Neural progenitor cell (in vitro differentiated cells): ENCODE measurements at regions not wholly inside any gene's neighbourhood (a gene's known extent, or its start where the extent isn't known, plus 50 kb on each side); places are given as distances from the start of the nearest gene placed in this dataset.

Source experiments
- DNase-seq: peaks from one replicate; pipeline ENCODE4 v3.0.0-alpha.2; 2016; ENCODE audit warnings: low spot score
- H2AFZ ChIP-seq: fragments of 200-600 bp; sonication (generic); replicated peaks from 2 replicates; pipeline ENCODE4 v1.6.1; 2016; ENCODE audit warnings: antibody characterized with exemption
- H3F3A ChIP-seq: fragments of 200-600 bp; sonication (generic); 2 replicates; pipeline ENCODE4 v1.6.1; 2016; ENCODE audit warnings: antibody characterized with exemption, low read depth
- H3K27ac ChIP-seq: fragments of 200-600 bp; sonication (generic); 2 replicates; pipeline ENCODE4 v1.5.1; 2016; ENCODE audit warnings: mild to moderate bottlenecking
- H3K27me3 ChIP-seq: fragments of 200-600 bp; sonication (generic); 2 replicates; pipeline ENCODE4 v1.6.1; 2016; ENCODE audit warnings: mild to moderate bottlenecking, moderate library complexity
- H3K36me3 ChIP-seq: fragments of 200-600 bp; sonication (generic); 2 replicates; pipeline ENCODE4 v1.5.1; 2016
- H3K4me1 ChIP-seq: fragments of 200-600 bp; sonication (generic); 2 replicates; pipeline ENCODE4 v1.6.1; 2016; ENCODE audit warnings: mixed run types
- H3K4me2 ChIP-seq: fragments of 200-600 bp; sonication (generic); 2 replicates; pipeline ENCODE4 v1.6.1; 2016
- H3K4me3 ChIP-seq: fragments of 200-600 bp; sonication (generic); 2 replicates; pipeline ENCODE4 v1.5.1; 2016
- H3K79me2 ChIP-seq: fragments of 200-600 bp; sonication (generic); 2 replicates; pipeline ENCODE4 v1.6.1; 2016; ENCODE audit warnings: low read depth
- H3K9ac ChIP-seq: fragments of 200-600 bp; sonication (generic); 2 replicates; pipeline ENCODE4 v1.6.1; 2016
- H3K9me3 ChIP-seq: fragments of 200-600 bp; sonication (generic); 2 replicates; pipeline ENCODE4 v1.5.1; 2016; ENCODE audit warnings: low read depth
- H4K20me1 ChIP-seq: fragments of 200-600 bp; sonication (generic); 2 replicates; pipeline ENCODE4 v1.6.1; 2016; ENCODE audit warnings: low read depth
- H3K27ac Mint-ChIP-seq: 3 replicates; pipeline ENCODE4 v1.8.0; 2021; ENCODE audit warnings: mixed read lengths
- H3K27me3 Mint-ChIP-seq: 2 replicates; pipeline ENCODE4 v1.8.0; 2022; ENCODE audit warnings: low read depth, mild to moderate bottlenecking, inconsistent platforms, moderate library complexity, mixed read lengths; ENCODE audit not compliant: insufficient read depth
- H3K36me3 Mint-ChIP-seq: 3 replicates; pipeline ENCODE4 v1.8.0; 2021; ENCODE audit warnings: mixed read lengths
- H3K4me1 Mint-ChIP-seq: 3 replicates; pipeline ENCODE4 v1.8.0; 2021; ENCODE audit warnings: mixed read lengths
- H3K4me3 Mint-ChIP-seq: 3 replicates; pipeline ENCODE4 v1.8.0; 2021; ENCODE audit warnings: mild to moderate bottlenecking, moderate library complexity, mixed read lengths
- H3K9me3 Mint-ChIP-seq: 3 replicates; pipeline ENCODE4 v1.8.0; 2020; ENCODE audit warnings: mixed read lengths
- CTCF ChIP-seq: fragments of 200-600 bp; sonication (generic); IDR thresholded peaks from 2 replicates; pipeline ENCODE4 v1.5.1; 2017; ENCODE audit warnings: antibody characterized with exemption, mild to moderate bottlenecking
- EZH2 ChIP-seq: fragments of 200-600 bp; sonication (generic); IDR thresholded peaks from 2 replicates; pipeline ENCODE4 v1.6.1; 2017; ENCODE audit warnings: antibody characterized with exemption, mild to moderate bottlenecking, moderate library complexity
- EZH2phosphoT487 ChIP-seq: fragments of 200-600 bp; sonication (generic); IDR thresholded peaks from 2 replicates; pipeline ENCODE4 v1.6.1; 2017; ENCODE audit warnings: antibody characterized with exemption

- Histone ChIP-seq H3F3A (no peaks in the 10 kb centered on the region), H3K36me3 (no peaks in the 10 kb centered on the region), H3K9ac (no peak overlapping the region), H3K4me3 (no peak overlapping the region), H2AFZ (no peak overlapping the region), H3K27me3 (no peaks in the 10 kb centered on the region), H3K4me1 (peaks cover 6% of the 10 kb centered on the region), H3K9me3 (no peaks in the 10 kb centered on the region), H3K4me2 (no peak overlapping the region), H3K27ac (no peak overlapping the region), H3K79me2 (no peaks in the 10 kb centered on the region), H4K20me1 (no peaks in the 10 kb centered on the region)
- TF ChIP-seq EZH2 (no peak), CTCF (no peak)
- no peaks in the 10 kb centered on the region for H3K36me3 Mint-ChIP-seq
- H3K9me3 Mint-ChIP-seq, result peaks cover 3% of the 10 kb centered on the region
- no peak overlapping the region for H3K4me3 Mint-ChIP-seq
- peaks cover 7% of the 10 kb centered on the region for H3K27me3 Mint-ChIP-seq
- peaks cover 16% of the 10 kb centered on the region for H3K4me1 Mint-ChIP-seq
- H3K27ac Mint-ChIP-seq, result no peak overlapping the region
- DNase-seq, result no peak
Observed at GRCh38 chr3:135451037-135451785, 514.3 kb upstream of the PPP2R3A start.

GRCh38 chr3:135452881-135453280 is 512.6 kb upstream of the PPP2R3A start:
- peaks cover 4% of the 10 kb centered on the region for H3K27me3 Mint-ChIP-seq
- Histone ChIP-seq H3K27me3 (no peaks in the 10 kb centered on the region), H3F3A (no peaks in the 10 kb centered on the region), H2AFZ (no peak overlapping the region), H3K79me2 (no peaks in the 10 kb centered on the region), H3K4me3 (no peak overlapping the region), H3K9me3 (no peaks in the 10 kb centered on the region), H3K9ac (no peak overlapping the region), H3K36me3 (no peaks in the 10 kb centered on the region), H3K4me2 (no peak overlapping the region), H4K20me1 (no peaks in the 10 kb centered on the region), H3K27ac (no peak overlapping the region), H3K4me1 (peaks cover 11% of the 10 kb centered on the region)
- DNase-seq, result no peak
- TF ChIP-seq CTCF, result no peak
- peaks cover 17% of the 10 kb centered on the region for H3K4me1 Mint-ChIP-seq
- H3K9me3 Mint-ChIP-seq, result peaks cover 3% of the 10 kb centered on the region
- H3K4me3 Mint-ChIP-seq, result no peak overlapping the region
- no peak overlapping the region for H3K27ac Mint-ChIP-seq
- no peaks in the 10 kb centered on the region for H3K36me3 Mint-ChIP-seq

GRCh38 chr3:135453326-135453725 is 512.2 kb upstream of the PPP2R3A start:
- Mint-ChIP-seq H3K27me3 (peaks cover 6% of the 10 kb centered on the region), H3K9me3 (peaks cover 3% of the 10 kb centered on the region), H3K4me3 (no peak overlapping the region), H3K4me1 (peaks cover 17% of the 10 kb centered on the region), H3K27ac (peak overlapping the region; percentile 31), H3K36me3 (no peaks in the 10 kb centered on the region)
- Histone ChIP-seq H3F3A (no peaks in the 10 kb centered on the region), H3K9me3 (no peaks in the 10 kb centered on the region), H3K4me3 (no peak overlapping the region), H2AFZ (no peak overlapping the region), H3K27me3 (no peaks in the 10 kb centered on the region), H3K79me2 (no peaks in the 10 kb centered on the region), H3K27ac (no peak overlapping the region), H3K9ac (no peak overlapping the region), H3K4me2 (no peak overlapping the region), H3K36me3 (no peaks in the 10 kb centered on the region), H3K4me1 (peaks cover 11% of the 10 kb centered on the region), H4K20me1 (no peaks in the 10 kb centered on the region)
- DNase-seq, result no peak
- TF ChIP-seq EZH2 (no peak), CTCF (no peak), EZH2phosphoT487 (no peak)
